HepG2 (cell line): ENCODE measurements at regions not wholly inside any gene's neighbourhood (a gene's known extent, or its start where the extent isn't known, plus 50 kb on each side); places are given as distances from the start of the nearest gene placed in this dataset.

Source experiments
- ATAC-seq: fragments of 200-7000 bp; cut with Tn5 transposase; 3 replicates; pipeline ENCODE4 v1.9.1; 2020; ENCODE audit warnings: mild to moderate bottlenecking, moderate library complexity
- BruUV-seq: library from RNA; stranded (reverse); fragments of 400-500 nt; replicated peaks from 2 replicates; lab custom pipeline; 2021; lab: Mats Ljungman, UMichigan
- CTCF ChIA-PET: fragments of 300-600 bp; formaldehyde crosslinking; extraction: SDS; loops from one replicate; lab custom pipeline; 2021; ENCODE audit warnings: low total read pairs, inconsistent platforms, low intra/inter-chr PET ratio; lab: Yijun Ruan, JAX
- POLR2A ChIA-PET: fragments of 350-600 bp; sonication (Branson Sonifier 250); formaldehyde crosslinking; loops from one replicate; lab custom pipeline; 2020; ENCODE audit warnings: antibody characterized with exemption, inconsistent platforms; lab: Yijun Ruan, JAX
- DNase-seq: peaks from one replicate; pipeline ENCODE4 v3.0.0-alpha.2; 2015; ENCODE audit warnings: low spot score
- FAIRE-seq: peaks from 3 replicates; lab custom pipeline; 2011; peaks lifted over from hg19 to GRCh38; lab: Jason Lieb, UNC
- H2AFZ ChIP-seq: one replicate; pipeline ENCODE4 v1.6.1; 2011; ENCODE audit warnings: low read length, inconsistent platforms
- H3K27ac ChIP-seq: fragments of 300-600 bp; 3 replicates; pipeline ENCODE4 v1.8.0; 2011; ENCODE audit warnings: mixed run types, mild to moderate bottlenecking, mixed read lengths, low read length, inconsistent platforms; ENCODE audit not compliant: insufficient read depth; ENCODE audit errors: extremely low read length
- H3K27me3 ChIP-seq, 2 experiments: fragments of 200-600 bp in 1 of 2; 2 replicates in 1 of 2; 3 replicates in 1 of 2; pipeline versions ENCODE4 v1.6.0 to v1.8.0; 2011; ENCODE audit warnings: low read length in 2 of 2, mild to moderate bottlenecking in 2 of 2, moderate library complexity in 2 of 2, inconsistent platforms in 1 of 2; ENCODE audit not compliant: insufficient read depth in 2 of 2, control insufficient read depth in 1 of 2
- H3K36me3 ChIP-seq, 2 experiments: fragments of 200-600 bp in 1 of 2; replicated peaks in 1 of 2; 2 replicates in 1 of 2; 3 replicates in 1 of 2; pipeline versions ENCODE4 v1.5.1 to v1.8.0; 2011; ENCODE audit warnings: low read length in 2 of 2, inconsistent platforms in 1 of 2; ENCODE audit not compliant: insufficient read depth in 2 of 2, control insufficient read depth in 1 of 2
- H3K4me1 ChIP-seq: 2 replicates; pipeline ENCODE4 v1.5.1; 2012; ENCODE audit warnings: low read length, inconsistent platforms; ENCODE audit not compliant: insufficient read depth
- H3K4me2 ChIP-seq: 2 replicates; pipeline ENCODE4 v1.6.0; 2011; ENCODE audit warnings: low read depth, low read length, inconsistent platforms
- H3K4me3 ChIP-seq, 3 experiments: fragments of 200-600 bp in 1 of 3; sonication (generic), shearing (Covaris generic) in 1 of 3; replicated peaks in 1 of 3; 2 replicates each; pipeline ENCODE4 v1.5.1; 2011 to 2016; ENCODE audit warnings: low read length in 3 of 3, inconsistent platforms in 2 of 3, low read depth in 2 of 3, mild to moderate bottlenecking in 2 of 3, control low read depth in 1 of 3, mixed read lengths in 1 of 3; ENCODE audit not compliant: insufficient read depth in 1 of 3
- H3K79me2 ChIP-seq: one replicate; pipeline ENCODE4 v1.6.1; 2011; ENCODE audit warnings: low read length, inconsistent platforms; ENCODE audit not compliant: insufficient read depth
- H3K9ac ChIP-seq: 2 replicates; pipeline ENCODE4 v1.6.0; 2011; ENCODE audit warnings: mild to moderate bottlenecking, low read depth, low read length, inconsistent platforms; ENCODE audit not compliant: insufficient read depth
- H3K9me3 ChIP-seq: 2 replicates; pipeline ENCODE4 v1.5.1; 2012; ENCODE audit warnings: mild to moderate bottlenecking, low read length
- H4K20me1 ChIP-seq: 2 replicates; pipeline ENCODE4 v1.6.0; 2011; ENCODE audit warnings: inconsistent platforms, mild to moderate bottlenecking, low read length, moderate library complexity; ENCODE audit not compliant: insufficient read depth
- ARID3A ChIP-seq: IDR thresholded peaks from 2 replicates; pipeline ENCODE4 v1.6.1; 2012; ENCODE audit warnings: low read depth, low read length, improper control_type of control experiment
- HMG20B ChIP-seq: conservative IDR thresholded peaks from 2 replicates; pipeline ENCODE4 v1.6.1; 2016; ENCODE audit warnings: missing genetic modification reagents, missing compliant biosample characterization
- JUNB ChIP-seq: sonication (generic); formaldehyde crosslinking; IDR thresholded peaks from 2 replicates; pipeline ENCODE4 v1.8.0; 2022; ENCODE audit warnings: missing genetic modification reagents, mild to moderate bottlenecking, borderline replicate concordance
- KDM6A ChIP-seq: IDR thresholded peaks from 2 replicates; pipeline ENCODE4 v1.6.1; 2016; ENCODE audit warnings: low read depth
- MIXL1 ChIP-seq: IDR thresholded peaks from 2 replicates; pipeline ENCODE4 v1.6.1; 2016
- MTA1 ChIP-seq: sonication (generic); formaldehyde crosslinking; IDR thresholded peaks from 2 replicates; pipeline ENCODE4 v1.4.0; 2020; ENCODE audit warnings: missing genetic modification reagents, mild to moderate bottlenecking, borderline replicate concordance
- PREB ChIP-seq: sonication (generic); formaldehyde crosslinking; IDR thresholded peaks from 2 replicates; pipeline ENCODE4 v1.4.0; 2020; ENCODE audit warnings: missing genetic modification reagents
- YY1 ChIP-seq: IDR thresholded peaks from 2 replicates; pipeline ENCODE4 v1.6.1; 2011; ENCODE audit warnings: low read length, low read depth, moderate library complexity, mild to moderate bottlenecking; ENCODE audit not compliant: insufficient read depth, insufficient replicate concordance
- ZNF292 ChIP-seq: sonication (generic); formaldehyde crosslinking; IDR thresholded peaks from 2 replicates; pipeline ENCODE4 v1.8.1; 2022; ENCODE audit warnings: mild to moderate bottlenecking, low read depth, missing genetic modification reagents, borderline replicate concordance
- ZNF776 ChIP-seq: sonication (generic); formaldehyde crosslinking; IDR thresholded peaks from 2 replicates; pipeline ENCODE4 v1.4.0; 2020; ENCODE audit warnings: mild to moderate bottlenecking, missing genetic modification reagents
- WGBS: methylation state at CpG from one replicate; pipeline ENCODE4 v1.1.6; 2017; ENCODE audit warnings: low lambda C conversion rate; 5-methylcytosine and 5-hydroxymethylcytosine counted together
- in situ Hi-C: cut with HindIII; loops from 2 replicates; pipeline ENCODE4 v1.10.0; 2017; ENCODE audit warnings: low pct_unique_long_range_greater_than_20kb; ENCODE audit not compliant: extremely low pct_ligation_motif_present
- intact Hi-C: fragments of 100-400 bp; cut with micrococcal nuclease; formaldehyde crosslinking; loops from one replicate; pipeline ENCODE4 v1.10.0; 2022; ENCODE audit not compliant: unreplicated experiment

- TF ChIP-seq ARID3A, result no peak
- no peak for TF ChIP-seq JUNB (CRISPR knock-in tag)
- no peak for TF ChIP-seq YY1
Observed at GRCh38 chr3:159487304-159487703, 501.3 kb upstream of the IL12A start (continued).

- DNase-seq, result no peak
- no peak for TF ChIP-seq HMG20B
- no peak for TF ChIP-seq MIXL1 (CRISPR knock-in tag)
- no peak for TF ChIP-seq ZNF292 (CRISPR knock-in tag)
- Histone ChIP-seq H3K4me3 (no peak overlapping the region), H2AFZ (no peak overlapping the region), H3K36me3 (no peaks in the 10 kb centered on the region), H4K20me1 (no peaks in the 10 kb centered on the region), H3K4me1 (no peaks in the 10 kb centered on the region), H3K4me2 (no peak overlapping the region), H3K79me2 (no peaks in the 10 kb centered on the region), H3K9me3 (peaks cover 21% of the 10 kb centered on the region), H3K9ac (no peak overlapping the region), H3K27ac (no peak overlapping the region), H3K27me3 (no peaks in the 10 kb centered on the region)
- ChIA-PET POLR2A (no interaction called here), CTCF (no interaction called here)
- no peak for FAIRE-seq
- BruUV-seq, result no TSS peak
- no peak for ATAC-seq
- intact Hi-C loops, result no loop called here
- in situ Hi-C loops, result no loop called here
- WGBS, result 26% methylated on average over 2 of the region's 2 CpGs
Observed at GRCh38 chr3:159488602-159489001, 500.0 kb upstream of the IL12A start.

- Histone ChIP-seq H4K20me1 (no peaks in the 10 kb centered on the region), H3K27ac (no peak overlapping the region), H3K4me3 (no peak overlapping the region), H2AFZ (no peak overlapping the region), H3K4me1 (no peaks in the 10 kb centered on the region), H3K9ac (no peak overlapping the region), H3K79me2 (no peaks in the 10 kb centered on the region), H3K9me3 (no peaks in the 10 kb centered on the region), H3K27me3 (no peaks in the 10 kb centered on the region), H3K36me3 (no peaks in the 10 kb centered on the region), H3K4me2 (no peak overlapping the region)
- 0% methylated on average over 2 of the region's 2 CpGs for WGBS
- intact Hi-C loops (no loop called here), in situ Hi-C loops (no loop called here)
- BruUV-seq, result no TSS peak
- TF ChIP-seq MTA1 (CRISPR knock-in tag) (no peak), PREB (CRISPR knock-in tag) (no peak), KDM6A (no peak), ZNF776 (CRISPR knock-in tag) (no peak)
- POLR2A ChIA-PET, result no interaction called here
- no peak for DNase-seq
- no peak for ATAC-seq
- FAIRE-seq, result no peak
- CTCF ChIA-PET, result no interaction called here
Observed at GRCh38 chr3:159497361-159497760, 491.3 kb upstream of the IL12A start.
